ENCODE measurements at regions not wholly inside any gene's neighbourhood (a gene's known extent, or its start where the extent isn't known, plus 50 kb on each side); places are given as distances from the start of the nearest gene placed in this dataset.
"Not testable (repeated sequence)": the region's sequence is repeated elsewhere in the genome, so short reads cannot be mapped to it uniquely, and the experiment has no call there.

- no peak for DNase-seq
Measured at GRCh38 chr22:22074634-22075381, 92.2 kb upstream of the TOP3B start.

- DNase-seq: no peak
Measured at GRCh38 chr22:22073769-22074561, 91.4 kb upstream of the TOP3B start.

- no peak for DNase-seq
Measured at GRCh38 chr22:22072169-22072836, 89.7 kb upstream of the TOP3B start.

GRCh38 chr22:22071455-22071854 lies 88.9 kb upstream of the TOP3B start:
- DNase-seq: no peak

- no peak for DNase-seq
Measured at GRCh38 chr22:22070371-22070824, 87.8 kb upstream of the TOP3B start.

- no peak for DNase-seq
Measured at GRCh38 chr22:22069450-22070370, 87.1 kb upstream of the TOP3B start.

- no peak for DNase-seq
Measured at GRCh38 chr22:22068657-22069056, 86.1 kb upstream of the TOP3B start.

- no peak for DNase-seq
Measured at GRCh38 chr22:22068025-22068424, 85.4 kb upstream of the TOP3B start.

GRCh38 chr22:22067192-22067591 lies 84.6 kb upstream of the TOP3B start:
- DNase-seq: no peak

GRCh38 chr22:22064580-22064979 lies 82.0 kb upstream of the TOP3B start:
- no peak for DNase-seq

- DNase-seq: no peak
Measured at GRCh38 chr22:22062306-22062793, 79.8 kb upstream of the TOP3B start.

- DNase-seq: no peak
Measured at GRCh38 chr22:22061085-22062077, 78.8 kb upstream of the TOP3B start.

- peak; percentile 80 for DNase-seq
Measured at GRCh38 chr22:22060200-22061084, 77.9 kb upstream of the TOP3B start.

- no peak for DNase-seq
Measured at GRCh38 chr22:22059291-22060002, 76.9 kb upstream of the TOP3B start.

GRCh38 chr22:22058633-22059290 lies 76.2 kb upstream of the TOP3B start:
- DNase-seq: no peak

GRCh38 chr22:22057617-22058378 lies 75.2 kb upstream of the TOP3B start:
- no peak for DNase-seq

- not testable (repeated sequence) for DNase-seq
Measured at GRCh38 chr22:22056809-22057594, 74.4 kb upstream of the TOP3B start.
